GM21737 (cell line): ENCODE measurements at regions not wholly inside any gene's neighbourhood (a gene's known extent, or its start where the extent isn't known, plus 50 kb on each side); places are given as distances from the start of the nearest gene placed in this dataset.

Source experiments
- ATAC-seq: cut with Tn5 transposase; IDR thresholded peaks from one replicate; pipeline ENCODE4 v1.9.1; 2021; ENCODE audit warnings: mild to moderate bottlenecking, moderate library complexity; ENCODE audit not compliant: unreplicated experiment

GRCh38 chr2:162890690-162891311 lies 52.2 kb upstream of the KCNH7 start:
- peak; percentile 93 for ATAC-seq

DNA sequence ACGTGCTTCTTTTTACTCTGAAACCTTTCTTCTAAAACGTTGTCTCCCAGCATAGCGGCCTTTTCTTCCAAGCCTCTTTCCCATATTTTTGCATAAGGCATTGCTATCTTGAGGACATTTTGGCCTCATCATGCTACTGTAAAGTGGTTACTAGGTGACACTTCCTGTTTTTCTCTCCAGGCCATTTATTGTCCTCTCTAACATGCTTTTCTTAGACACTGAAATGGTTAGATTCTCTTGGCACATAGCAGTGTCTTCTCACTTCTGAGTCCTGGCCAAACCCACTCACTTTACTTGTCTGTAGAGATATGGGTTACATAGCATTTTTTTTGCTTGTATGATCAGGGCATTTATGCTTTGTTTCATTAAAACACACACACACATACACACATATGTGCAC lies 50.1 kb upstream of the KCNH7 start:
- no peak for ATAC-seq
